ENCODE measurements at regions not wholly inside any gene's neighbourhood (a gene's known extent, or its start where the extent isn't known, plus 50 kb on each side); places are given as distances from the start of the nearest gene placed in this dataset.

DNA sequence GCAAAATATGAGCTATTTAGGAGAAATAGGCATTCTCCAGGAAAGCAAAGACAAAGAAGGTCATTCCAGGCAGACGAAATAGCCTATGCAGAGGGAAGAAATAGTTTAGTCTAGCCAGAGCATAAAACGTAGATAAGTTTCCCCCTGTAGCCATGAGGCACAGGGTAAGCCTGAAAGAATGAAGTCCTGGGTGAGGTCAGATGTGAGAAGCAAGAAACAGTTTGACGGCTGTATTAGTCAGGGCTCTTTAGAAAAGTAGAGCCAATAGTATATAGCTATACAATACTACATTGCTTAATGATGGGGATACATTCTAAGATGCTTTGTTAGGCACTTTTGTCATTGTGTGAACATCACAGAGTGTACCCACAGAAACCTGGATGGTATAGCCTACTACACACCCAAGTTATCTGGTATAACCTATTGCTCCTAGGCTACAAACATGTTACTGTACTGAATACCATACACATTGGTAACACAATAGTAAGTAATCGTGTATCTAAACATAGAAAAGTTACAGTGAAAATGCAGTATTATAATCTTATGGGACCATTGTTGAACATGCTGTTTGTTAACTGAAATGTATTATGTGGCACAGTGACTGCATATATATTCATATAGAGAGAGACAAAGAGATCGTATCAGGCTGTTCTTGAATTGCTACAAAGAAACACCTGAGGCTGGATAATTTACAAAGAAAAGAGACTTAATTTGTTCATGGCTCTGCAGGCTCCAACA is 59.3 kb upstream of the WDFY2 start:
- Histone ChIP-seq H3K36me3 (no peaks in the 10 kb centered on the region), H3K27ac (no peak overlapping the region), H3K27me3 (no peaks in the 10 kb centered on the region), H3K4me3 (no peak overlapping the region), H3K4me1 (no peaks in the 10 kb centered on the region), H3K9me3 (no peaks in the 10 kb centered on the region)
- ATAC-seq (no peak), DNase-seq (no peak), FAIRE-seq (no peak)
- intact Hi-C loops (cut with DNase I) = no loop called here
- no peak for TF ChIP-seq CTCF (IDR thresholded peaks at IDR 0.05)
- 85 to 93% methylated on average over 5 of the region's 5 CpGs for WGBS, 2 donors

DNA sequence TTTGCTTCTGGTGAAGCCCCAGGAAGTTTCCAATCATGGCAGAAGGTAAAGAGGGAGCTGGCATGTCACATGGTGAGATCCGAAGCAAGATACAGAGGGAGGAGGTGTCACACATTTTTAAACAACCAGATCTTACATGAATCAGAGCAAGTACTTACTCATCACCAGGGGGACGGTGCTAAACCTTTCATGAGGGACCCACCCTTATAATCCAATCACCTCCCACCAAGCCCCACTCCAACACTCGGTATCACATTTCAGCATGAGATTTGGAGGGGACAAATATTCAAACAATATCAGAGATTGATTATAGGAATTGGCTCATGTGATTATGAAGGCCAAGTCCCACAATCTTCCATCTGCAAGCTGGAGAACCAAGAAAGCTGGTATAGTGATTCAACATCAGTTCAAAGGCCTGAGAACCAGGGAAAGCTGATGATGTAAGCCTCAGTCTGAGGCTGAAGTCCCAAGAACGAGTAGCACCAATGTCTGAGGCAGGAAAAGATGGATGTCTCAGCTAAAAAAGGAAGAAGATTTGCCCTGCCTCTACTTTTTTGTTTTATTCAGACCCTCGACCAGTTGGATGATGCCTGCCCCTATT is 58.6 kb upstream of the WDFY2 start:
- Histone ChIP-seq H3K4me1 (no peaks in the 10 kb centered on the region), H3K9me3 (no peaks in the 10 kb centered on the region), H3K36me3 (no peaks in the 10 kb centered on the region), H3K4me3 (no peak overlapping the region), H3K27ac (no peak overlapping the region), H3K27me3 (no peaks in the 10 kb centered on the region)
- no peak for DNase-seq
- TF ChIP-seq CTCF (IDR thresholded peaks at IDR 0.05) = no peak
- no peak for FAIRE-seq
- ATAC-seq = no peak
- WGBS, 2 donors = 81 to 85% methylated on average over 5 of the region's 5 CpGs
- intact Hi-C loops (cut with DNase I) = no loop called here

- H3K4me1 ChIP-seq = no peaks in the 10 kb centered on the region
- intact Hi-C loops (cut with DNase I) = no loop called here
- H3K4me3 ChIP-seq = no peak overlapping the region
- TF ChIP-seq CTCF (IDR thresholded peaks at IDR 0.05) = no peak
- no peaks in the 10 kb centered on the region for H3K27me3 ChIP-seq
- H3K9me3 ChIP-seq = no peaks in the 10 kb centered on the region
- 82 to 88% methylated on average over 3 of the region's 3 CpGs for WGBS, 2 donors
- FAIRE-seq (no peak), DNase-seq (no peak), ATAC-seq (no peak)
- no peak overlapping the region for H3K27ac ChIP-seq
- H3K36me3 ChIP-seq = no peaks in the 10 kb centered on the region
These were observed 58.1 kb upstream of the WDFY2 start for GRCh38 chr13:51526202-51526601.

- ATAC-seq = no peak
- Histone ChIP-seq H3K9me3 (no peaks in the 10 kb centered on the region), H3K4me3 (no peak overlapping the region), H3K27ac (no peak overlapping the region), H3K36me3 (no peaks in the 10 kb centered on the region), H3K27me3 (no peaks in the 10 kb centered on the region), H3K4me1 (no peaks in the 10 kb centered on the region)
- WGBS, 2 donors = 67 to 71% methylated on average over 2 of the region's 2 CpGs
- DNase-seq = no peak
- FAIRE-seq = no peak
- no peak for TF ChIP-seq CTCF (IDR thresholded peaks at IDR 0.05)
- intact Hi-C loops (cut with DNase I) = no loop called here
These were observed 51.5 kb upstream of the WDFY2 start for GRCh38 chr13:51532736-51533197.

Measured in pancreas (tissue), 10 donors.